ENCODE measurements at regions not wholly inside any gene's neighbourhood (a gene's known extent, or its start where the extent isn't known, plus 50 kb on each side); places are given as distances from the start of the nearest gene placed in this dataset.

DNA sequence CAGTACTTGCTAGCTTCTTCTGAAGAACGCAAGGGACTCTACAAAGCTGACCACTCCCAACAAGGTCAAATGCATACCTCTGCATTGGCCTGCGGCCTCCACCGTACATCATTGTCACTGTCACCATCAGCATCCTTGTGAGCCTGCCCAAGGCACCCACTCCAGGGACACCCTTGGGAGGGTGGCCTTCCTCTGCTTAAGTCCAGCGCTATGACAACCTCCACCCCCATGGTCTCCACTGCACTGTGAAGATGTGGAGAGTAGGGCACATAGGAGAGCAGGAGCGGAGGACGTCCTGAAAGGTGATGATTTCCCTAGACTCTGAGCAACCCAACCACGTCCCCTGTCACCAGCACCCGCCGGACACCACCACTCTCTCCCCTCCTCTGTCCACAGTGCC, 252.8 kb downstream of the ALG10 start (continued):
- TF ChIP-seq ONECUT2 (CRISPR knock-in tag; IDR thresholded peaks at IDR 0.05) (no peak), NR2F6 (IDR thresholded peaks at IDR 0.05) (no peak), NR2F6 (CRISPR knock-in tag; IDR thresholded peaks at IDR 0.05) (no peak), HMGA1 (CRISPR knock-in tag; conservative IDR thresholded peaks at IDR 0.05) (no peak), ZNF337 (CRISPR knock-in tag; IDR thresholded peaks at IDR 0.05; ENCODE audit: borderline replicate concordance, low read depth) (no peak), ATF4 (CRISPR knock-in tag; IDR thresholded peaks at IDR 0.05) (no peak), AFF4 (CRISPR knock-in tag; IDR thresholded peaks at IDR 0.05) (no peak), LCORL (IDR thresholded peaks at IDR 0.05) (no peak), LCORL (CRISPR knock-in tag; IDR thresholded peaks at IDR 0.05) (no peak)
- TF ChIP-seq, protein P1, sequence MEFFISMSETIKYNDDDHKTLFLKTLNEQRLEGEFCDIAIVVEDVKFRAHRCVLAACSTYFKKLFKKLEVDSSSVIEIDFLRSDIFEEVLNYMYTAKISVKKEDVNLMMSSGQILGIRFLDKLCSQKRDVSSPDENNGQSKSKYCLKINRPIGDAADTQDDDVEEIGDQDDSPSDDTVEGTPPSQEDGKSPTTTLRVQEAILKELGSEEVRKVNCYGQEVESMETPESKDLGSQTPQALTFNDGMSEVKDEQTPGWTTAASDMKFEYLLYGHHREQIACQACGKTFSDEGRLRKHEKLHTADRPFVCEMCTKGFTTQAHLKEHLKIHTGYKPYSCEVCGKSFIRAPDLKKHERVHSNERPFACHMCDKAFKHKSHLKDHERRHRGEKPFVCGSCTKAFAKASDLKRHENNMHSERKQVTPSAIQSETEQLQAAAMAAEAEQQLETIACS (CRISPR knock-in tag; IDR thresholded peaks at IDR 0.05), result no peak
- TF ChIP-seq, protein P2, sequence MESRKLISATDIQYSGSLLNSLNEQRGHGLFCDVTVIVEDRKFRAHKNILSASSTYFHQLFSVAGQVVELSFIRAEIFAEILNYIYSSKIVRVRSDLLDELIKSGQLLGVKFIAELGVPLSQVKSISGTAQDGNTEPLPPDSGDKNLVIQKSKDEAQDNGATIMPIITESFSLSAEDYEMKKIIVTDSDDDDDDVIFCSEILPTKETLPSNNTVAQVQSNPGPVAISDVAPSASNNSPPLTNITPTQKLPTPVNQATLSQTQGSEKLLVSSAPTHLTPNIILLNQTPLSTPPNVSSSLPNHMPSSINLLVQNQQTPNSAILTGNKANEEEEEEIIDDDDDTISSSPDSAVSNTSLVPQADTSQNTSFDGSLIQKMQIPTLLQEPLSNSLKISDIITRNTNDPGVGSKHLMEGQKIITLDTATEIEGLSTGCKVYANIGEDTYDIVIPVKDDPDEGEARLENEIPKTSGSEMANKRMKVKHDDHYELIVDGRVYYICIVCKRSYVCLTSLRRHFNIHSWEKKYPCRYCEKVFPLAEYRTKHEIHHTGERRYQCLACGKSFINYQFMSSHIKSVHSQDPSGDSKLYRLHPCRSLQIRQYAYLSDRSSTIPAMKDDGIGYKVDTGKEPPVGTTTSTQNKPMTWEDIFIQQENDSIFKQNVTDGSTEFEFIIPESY (CRISPR knock-in tag; IDR thresholded peaks at IDR 0.05), result no peak

All from HepG2 (cell line).